Hepatocyte (in vitro differentiated cells): ENCODE measurements at regions not wholly inside any gene's neighbourhood (a gene's known extent, or its start where the extent isn't known, plus 50 kb on each side); places are given as distances from the start of the nearest gene placed in this dataset.

ENCODE experiments used
- DNase-seq: peaks from one replicate; pipeline ENCODE4 v3.0.0-alpha.2; 2016; ENCODE audit warnings: low spot score
- H2AFZ ChIP-seq: fragments of 200-600 bp; sonication (generic); 2 replicates; pipeline ENCODE4 v1.6.0; 2016; ENCODE audit warnings: antibody characterized with exemption, mild to moderate bottlenecking
- H3K27ac ChIP-seq: fragments of 200-600 bp; sonication (generic); 2 replicates; pipeline ENCODE4 v1.5.1; 2016; ENCODE audit warnings: mild to moderate bottlenecking
- H3K27me3 ChIP-seq: fragments of 200-600 bp; sonication (generic); 2 replicates; pipeline ENCODE4 v1.6.1; 2016
- H3K36me3 ChIP-seq: fragments of 200-600 bp; sonication (generic); replicated peaks from 2 replicates; pipeline ENCODE4 v1.5.1; 2016; ENCODE audit warnings: low read depth; ENCODE audit not compliant: insufficient read depth
- H3K4me1 ChIP-seq: fragments of 200-600 bp; sonication (generic); 2 replicates; pipeline ENCODE4 v1.5.1; 2016; ENCODE audit warnings: mild to moderate bottlenecking, moderate library complexity; ENCODE audit not compliant: insufficient read depth
- H3K4me2 ChIP-seq: fragments of 200-600 bp; sonication (generic); 2 replicates; pipeline ENCODE4 v1.6.0; 2016
- H3K4me3 ChIP-seq: fragments of 200-600 bp; sonication (generic); 2 replicates; pipeline ENCODE4 v1.5.1; 2016; ENCODE audit warnings: mild to moderate bottlenecking
- H3K79me2 ChIP-seq: fragments of 200-600 bp; sonication (generic); 2 replicates; pipeline ENCODE4 v1.6.0; 2017; ENCODE audit warnings: mild to moderate bottlenecking
- H3K9me2 ChIP-seq: fragments of 200-600 bp; sonication (generic); replicated peaks from 2 replicates; pipeline ENCODE4 v1.6.0; 2017; ENCODE audit warnings: mild to moderate bottlenecking; ENCODE audit not compliant: insufficient read depth
- H3K9me3 ChIP-seq: fragments of 200-600 bp; sonication (generic); 2 replicates; pipeline ENCODE4 v1.5.1; 2016; ENCODE audit warnings: low read depth, mild to moderate bottlenecking
- H4K20me1 ChIP-seq: fragments of 200-600 bp; sonication (generic); 2 replicates; pipeline ENCODE4 v1.6.0; 2016; ENCODE audit warnings: mild to moderate bottlenecking; ENCODE audit not compliant: insufficient read depth, poor library complexity, severe bottlenecking
- CTCF ChIP-seq: fragments of 200-600 bp; sonication (generic); IDR thresholded peaks from 2 replicates; pipeline ENCODE4 v1.5.1; 2016; ENCODE audit warnings: antibody characterized with exemption, mild to moderate bottlenecking; ENCODE audit not compliant: poor library complexity
- EZH2 ChIP-seq: fragments of 200-600 bp; sonication (generic); IDR thresholded peaks from 2 replicates; pipeline ENCODE4 v1.6.1; 2016; ENCODE audit warnings: antibody characterized with exemption, mild to moderate bottlenecking, borderline replicate concordance
- EZH2phosphoT487 ChIP-seq: fragments of 200-600 bp; sonication (generic); IDR thresholded peaks from one replicate; pipeline ENCODE4 v1.6.1; 2018; ENCODE audit warnings: antibody characterized with exemption, mild to moderate bottlenecking, low read depth, moderate library complexity; ENCODE audit not compliant: unreplicated experiment, severe bottlenecking
- WGBS: methylation state at CpG from one replicate; pipeline ENCODE4 v1.1.6; 2016; ENCODE audit warnings: low lambda C conversion rate; ENCODE audit errors: missing lambda C conversion rate; 5-methylcytosine and 5-hydroxymethylcytosine counted together

- Histone ChIP-seq H3K4me3 (no peak overlapping the region), H4K20me1 (no peaks in the 10 kb centered on the region), H3K36me3 (no peaks in the 10 kb centered on the region), H2AFZ (no peak overlapping the region), H3K4me2 (no peak overlapping the region), H3K27ac (no peak overlapping the region), H3K9me3 (no peaks in the 10 kb centered on the region), H3K9me2 (no peaks in the 10 kb centered on the region), H3K27me3 (no peaks in the 10 kb centered on the region), H3K79me2 (no peaks in the 10 kb centered on the region), H3K4me1 (no peaks in the 10 kb centered on the region)
- whole genome bisulfite sequencing = 67% methylated on average over 3 of the region's 3 CpGs
- DNase-seq = no peak
- TF ChIP-seq EZH2 (no peak), CTCF (no peak)
Observed at GRCh38 chr11:42720716-42721563, 590.9 kb upstream of the API5 start.

- H3K9me2 ChIP-seq = no peaks in the 10 kb centered on the region
- H2AFZ ChIP-seq = no peak overlapping the region
- WGBS = 45% methylated on average over 1 of the region's 1 CpG
- H3K4me2 ChIP-seq = no peak overlapping the region
- no peaks in the 10 kb centered on the region for H3K79me2 ChIP-seq
- H3K27ac ChIP-seq = no peak overlapping the region
- H3K4me1 ChIP-seq = no peaks in the 10 kb centered on the region
- TF ChIP-seq EZH2 (no peak), EZH2phosphoT487 (no peak), CTCF (no peak)
- no peaks in the 10 kb centered on the region for H3K27me3 ChIP-seq
- no peak for DNase-seq
- H4K20me1 ChIP-seq = no peaks in the 10 kb centered on the region
- no peak overlapping the region for H3K4me3 ChIP-seq
- H3K36me3 ChIP-seq = no peaks in the 10 kb centered on the region
- H3K9me3 ChIP-seq = no peaks in the 10 kb centered on the region
Observed at GRCh38 chr11:42727879-42728278, 583.9 kb upstream of the API5 start.

- Histone ChIP-seq H4K20me1 (no peaks in the 10 kb centered on the region), H3K4me1 (no peaks in the 10 kb centered on the region), H3K9me2 (no peaks in the 10 kb centered on the region), H3K4me3 (no peak overlapping the region), H3K9me3 (no peaks in the 10 kb centered on the region), H3K27ac (no peak overlapping the region), H3K79me2 (no peaks in the 10 kb centered on the region), H3K36me3 (no peaks in the 10 kb centered on the region), H3K4me2 (no peak overlapping the region), H3K27me3 (no peaks in the 10 kb centered on the region), H2AFZ (no peak overlapping the region)
- no peak for DNase-seq
- 74% methylated on average over 1 of the region's 1 CpG for WGBS
- TF ChIP-seq CTCF (no peak), EZH2 (no peak), EZH2phosphoT487 (no peak)
Observed at GRCh38 chr11:42762348-42762747, 549.4 kb upstream of the API5 start.
